SK-N-SH treated with all-trans-retinoic acid at 6 μM for 48 hours (cell line): ENCODE measurements at regions not wholly inside any gene's neighbourhood (a gene's known extent, or its start where the extent isn't known, plus 50 kb on each side); places are given as distances from the start of the nearest gene placed in this dataset.

Experiments used
- ATAC-seq: fragments of 200-7000 bp; cut with Tn5 transposase; 3 replicates; pipeline ENCODE4 v1.9.1; 2020; ENCODE audit warnings: mild to moderate bottlenecking, moderate library complexity
- ARNTL ChIP-seq: fragments of 450-650 bp; formaldehyde crosslinking; IDR thresholded peaks from 2 replicates; pipeline ENCODE4 v1.5.0; 2020; ENCODE audit warnings: low read depth, mild to moderate bottlenecking, moderate library complexity, borderline replicate concordance
- BACH2 ChIP-seq: fragments of 250-450 bp; sonication (Bioruptor Pico); IDR thresholded peaks from 2 replicates; pipeline ENCODE4 v1.9.0; 2021; ENCODE audit warnings: mild to moderate bottlenecking, borderline replicate concordance
- CREB5 ChIP-seq: fragments of 250-450 bp; sonication (Bioruptor Pico); IDR thresholded peaks from 2 replicates; pipeline ENCODE4 v1.5.1; 2020; ENCODE audit warnings: low read depth, mild to moderate bottlenecking, moderate library complexity
- CSDC2 ChIP-seq: fragments of 250-450 bp; sonication (Bioruptor Pico); IDR thresholded peaks from 2 replicates; pipeline ENCODE4 v1.5.0; 2020; ENCODE audit warnings: mild to moderate bottlenecking, moderate library complexity
- CSRNP3 ChIP-seq: fragments of 250-450 bp; sonication (Bioruptor Pico); IDR thresholded peaks from 2 replicates; pipeline ENCODE4 v1.5.1; 2021; ENCODE audit warnings: mild to moderate bottlenecking, moderate library complexity
- ESRRG ChIP-seq: fragments of 250-450 bp; sonication (Bioruptor Pico); IDR thresholded peaks from 2 replicates; pipeline ENCODE4 v1.6.1; 2021; ENCODE audit warnings: mild to moderate bottlenecking
- GLIS3 ChIP-seq: fragments of 250-450 bp; sonication (Bioruptor Pico); IDR thresholded peaks from 2 replicates; pipeline ENCODE4 v1.5.0; 2020; ENCODE audit warnings: mild to moderate bottlenecking, moderate library complexity
- ISL1 ChIP-seq: fragments of 250-450 bp; sonication (Bioruptor Pico); IDR thresholded peaks from 2 replicates; pipeline ENCODE4 v2.1.2; 2022; ENCODE audit warnings: mild to moderate bottlenecking, moderate library complexity
- OSR1 ChIP-seq: fragments of 250-450 bp; sonication (Bioruptor Pico); IDR thresholded peaks from 2 replicates; pipeline ENCODE4 v1.8.0; 2022; ENCODE audit warnings: moderate library complexity, mild to moderate bottlenecking, inconsistent platforms
- PATZ1 ChIP-seq: fragments of 250-450 bp; sonication (Bioruptor Pico); IDR thresholded peaks from 2 replicates; pipeline ENCODE4 v1.8.0; 2020; ENCODE audit warnings: mild to moderate bottlenecking, moderate library complexity, borderline replicate concordance
- POU6F1 ChIP-seq: fragments of 250-450 bp; sonication (Bioruptor Pico); IDR thresholded peaks from 2 replicates; pipeline ENCODE4 v1.8.0; 2021; ENCODE audit warnings: low read depth, mild to moderate bottlenecking, moderate library complexity, borderline replicate concordance
- PPARA ChIP-seq: fragments of 250-450 bp; sonication (Bioruptor Pico); IDR thresholded peaks from 2 replicates; pipeline ENCODE4 v1.5.0; 2020; ENCODE audit warnings: mild to moderate bottlenecking, borderline replicate concordance
- RARB ChIP-seq: fragments of 250-450 bp; sonication (Bioruptor Pico); IDR thresholded peaks from 2 replicates; pipeline ENCODE4 v1.8.0; 2021; ENCODE audit warnings: mild to moderate bottlenecking, moderate library complexity
- TCF4 ChIP-seq: fragments of 250-450 bp; sonication (Bioruptor Pico); IDR thresholded peaks from 2 replicates; pipeline ENCODE4 v1.8.0; 2021; ENCODE audit warnings: mild to moderate bottlenecking, moderate library complexity, borderline replicate concordance
- TOX ChIP-seq: fragments of 250-450 bp; sonication (Bioruptor Pico); IDR thresholded peaks from 2 replicates; pipeline ENCODE4 v1.8.0; 2021; ENCODE audit warnings: mild to moderate bottlenecking, moderate library complexity, borderline replicate concordance
- TSHZ2 ChIP-seq: fragments of 250-450 bp; sonication (Bioruptor Pico); IDR thresholded peaks from 2 replicates; pipeline ENCODE4 v1.5.0; 2020; ENCODE audit warnings: mild to moderate bottlenecking, moderate library complexity
- ZC3H10 ChIP-seq: fragments of 250-450 bp; sonication (Bioruptor Pico); IDR thresholded peaks from 2 replicates; pipeline ENCODE4 v1.5.1; 2021; ENCODE audit warnings: mild to moderate bottlenecking, moderate library complexity
- ZFP3 ChIP-seq: fragments of 250-450 bp; sonication (Bioruptor Pico); IDR thresholded peaks from 2 replicates; pipeline ENCODE4 v1.5.0; 2020; ENCODE audit warnings: mild to moderate bottlenecking, moderate library complexity
- ZFP30 ChIP-seq: fragments of 450-650 bp; formaldehyde crosslinking; IDR thresholded peaks from 2 replicates; pipeline ENCODE4 v1.5.0; 2022; ENCODE audit warnings: mild to moderate bottlenecking, moderate library complexity
- ZNF565 ChIP-seq: fragments of 450-650 bp; formaldehyde crosslinking; conservative IDR thresholded peaks from 2 replicates; pipeline ENCODE4 v1.5.0; 2020; ENCODE audit warnings: low read depth, mild to moderate bottlenecking, moderate library complexity
- ZNF8 ChIP-seq: fragments of 450-650 bp; formaldehyde crosslinking; IDR thresholded peaks from 2 replicates; pipeline ENCODE4 v1.5.0; 2020; ENCODE audit warnings: mild to moderate bottlenecking, moderate library complexity

GRCh38 chr14:87184180-87184579 lies 808.8 kb downstream of the GALC start:
- no peak for TF ChIP-seq OSR1
- no peak for TF ChIP-seq TCF4 (CRISPR knock-in tag)
- no peak for TF ChIP-seq TOX
- no peak for TF ChIP-seq CSRNP3 (CRISPR knock-in tag)
- no peak for TF ChIP-seq ISL1
- TF ChIP-seq PPARA, result no peak
- no peak for TF ChIP-seq RARB (CRISPR knock-in tag)
- no peak for TF ChIP-seq ZNF8
- no peak for TF ChIP-seq BACH2
- no peak for TF ChIP-seq ARNTL (CRISPR knock-in tag)
- TF ChIP-seq CREB5, result no peak
- no peak for TF ChIP-seq TSHZ2 (CRISPR knock-in tag)
- no peak for TF ChIP-seq ZFP30
- no peak for TF ChIP-seq ZFP3
- TF ChIP-seq ZC3H10, result no peak
- TF ChIP-seq ZNF565 (CRISPR knock-in tag), result no peak
- TF ChIP-seq CSDC2, result no peak
- TF ChIP-seq ESRRG, result no peak
- TF ChIP-seq PATZ1 (CRISPR knock-in tag), result no peak
- TF ChIP-seq POU6F1, result no peak
- ATAC-seq, result no peak

- no peak for ATAC-seq
- TF ChIP-seq TOX (no peak), GLIS3 (CRISPR knock-in tag) (no peak)
Observed at GRCh38 chr14:87181288-87181687, 811.7 kb downstream of the GALC start.

- TF ChIP-seq TCF4 (CRISPR knock-in tag), result no peak
- TF ChIP-seq ISL1, result no peak
- TF ChIP-seq ZFP30, result no peak
- TF ChIP-seq ARNTL (CRISPR knock-in tag), result no peak
- TF ChIP-seq CSRNP3 (CRISPR knock-in tag), result no peak
- TF ChIP-seq PATZ1 (CRISPR knock-in tag), result no peak
- TF ChIP-seq ZNF8, result no peak
- no peak for TF ChIP-seq BACH2
- TF ChIP-seq CREB5, result no peak
- no peak for TF ChIP-seq POU6F1
- no peak for TF ChIP-seq RARB (CRISPR knock-in tag)
- no peak for TF ChIP-seq CSDC2
- ATAC-seq, result no peak
Observed at GRCh38 chr14:87179936-87180335, 813.0 kb downstream of the GALC start.
